AG10803 (cell line): ENCODE measurements at regions not wholly inside any gene's neighbourhood (a gene's known extent, or its start where the extent isn't known, plus 50 kb on each side); places are given as distances from the start of the nearest gene placed in this dataset.
"Not testable (repeated sequence)": the region's sequence is repeated elsewhere in the genome, so short reads cannot be mapped to it uniquely, and the experiment has no call there.

ENCODE experiments used
- DNase-seq: peaks from one replicate; pipeline ENCODE4 v3.0.0; 2010; ENCODE audit warnings: low read depth
- H3K4me3 ChIP-seq: 2 replicates; pipeline ENCODE4 v1.5.1; 2011; ENCODE audit warnings: mild to moderate bottlenecking, low read length, control low read depth
- CTCF ChIP-seq: conservative IDR thresholded peaks from 2 replicates; pipeline ENCODE4 v1.5.1; 2011; ENCODE audit warnings: mild to moderate bottlenecking, low read length, control low read depth, inconsistent platforms

- TF ChIP-seq CTCF: no peak
- no peak for DNase-seq
- no peak overlapping the region for H3K4me3 ChIP-seq
Observed at GRCh38 chr6:164661716-164662115, 647.7 kb downstream of the C6orf118 start.

GRCh38 chr6:164660781-164661180 is 648.6 kb downstream of the C6orf118 start:
- DNase-seq: no peak
- TF ChIP-seq CTCF: no peak

GRCh38 chr6:164640956-164641355 is 668.4 kb downstream of the C6orf118 start:
- DNase-seq: no peak
- H3K4me3 ChIP-seq: no peak overlapping the region
- TF ChIP-seq CTCF: no peak

More at GRCh38 chr6:164660781-164661180, 648.6 kb downstream of the C6orf118 start:
- H3K4me3 ChIP-seq: no peak overlapping the region

- H3K4me3 ChIP-seq: no peak overlapping the region
- no peak for DNase-seq
- TF ChIP-seq CTCF: no peak
Observed at GRCh38 chr6:164628302-164628931, 681.0 kb downstream of the C6orf118 start.

- no peak for TF ChIP-seq CTCF
- H3K4me3 ChIP-seq: no peak overlapping the region
- no peak for DNase-seq
Observed at GRCh38 chr6:164616917-164617524, 692.4 kb downstream of the C6orf118 start.

GRCh38 chr6:164612751-164613150 is 696.7 kb downstream of the C6orf118 start:
- DNase-seq: no peak
- no peak overlapping the region for H3K4me3 ChIP-seq
- no peak for TF ChIP-seq CTCF

- H3K4me3 ChIP-seq: not testable (repeated sequence)
Observed at GRCh38 chr6:164610859-164611258, 698.5 kb downstream of the C6orf118 start.

GRCh38 chr6:164602415-164602814 is 707.0 kb downstream of the C6orf118 start:
- H3K4me3 ChIP-seq: not testable (repeated sequence)

More at GRCh38 chr6:164610859-164611258, 698.5 kb downstream of the C6orf118 start:
- DNase-seq: not testable (repeated sequence)

More at GRCh38 chr6:164602415-164602814, 707.0 kb downstream of the C6orf118 start:
- not testable (repeated sequence) for DNase-seq
